GM12878 (cell line): ENCODE measurements at regions not wholly inside any gene's neighbourhood (a gene's known extent, or its start where the extent isn't known, plus 50 kb on each side); places are given as distances from the start of the nearest gene placed in this dataset.

ENCODE experiments used
- ATAC-seq: fragments of 200-7000 bp; cut with Tn5 transposase; 3 replicates; pipeline ENCODE4 v1.9.1; 2020; ENCODE audit warnings: mild to moderate bottlenecking, moderate library complexity
- BruUV-seq: library from RNA; stranded (reverse); fragments of 400-500 nt; replicated peaks from 2 replicates; lab custom pipeline; 2021; lab: Mats Ljungman, UMichigan
- CTCF ChIA-PET: fragments of 300-600 bp; sonication (Branson Sonifier 250); formaldehyde crosslinking; extraction: SDS; loops from one replicate; lab custom pipeline; 2021; ENCODE audit warnings: inconsistent platforms; lab: Yijun Ruan, JAX
- POLR2A ChIA-PET: fragments of 350-600 bp; formaldehyde crosslinking; extraction: SDS; loops from one replicate; lab custom pipeline; 2021; ENCODE audit warnings: inconsistent platforms; lab: Charles Lee
- RAD21 ChIA-PET: fragments of 300-600 bp; sonication (Branson Sonifier 250); formaldehyde crosslinking; loops from one replicate; lab custom pipeline; 2023; ENCODE audit warnings: antibody characterized with exemption; ENCODE audit not compliant: unreplicated experiment; lab: Charles Lee
- SMC1A ChIA-PET: fragments of 300-600 bp; sonication (Branson Sonifier 250); formaldehyde crosslinking; loops from one replicate; lab custom pipeline; 2023; ENCODE audit not compliant: unreplicated experiment, uncharacterized antibody; lab: Charles Lee
- DNase-seq: peaks from one replicate; pipeline ENCODE4 v3.0.0-alpha.2; 2011; ENCODE audit warnings: low read depth, low spot score
- FAIRE-seq: peaks from 3 replicates; lab custom pipeline; 2011; peaks lifted over from hg19 to GRCh38; lab: Jason Lieb, UNC
- H2AFZ ChIP-seq: 2 replicates; pipeline ENCODE4 v1.6.0; 2011; ENCODE audit warnings: low read depth, low read length, control low read depth; ENCODE audit not compliant: control insufficient read depth
- H3K27ac ChIP-seq: 2 replicates; pipeline ENCODE4 v1.5.1; 2011; ENCODE audit warnings: control low read depth; ENCODE audit not compliant: control insufficient read depth, insufficient read depth
- H3K27me3 ChIP-seq, 2 experiments: replicated peaks in 1 of 2; 2 replicates each; pipeline versions ENCODE4 v1.6.0 to v1.6.1; 2011; ENCODE audit warnings: low read length in 1 of 2; ENCODE audit not compliant: control insufficient read depth in 2 of 2, insufficient read depth in 2 of 2
- H3K36me3 ChIP-seq, 2 experiments: 2 replicates each; pipeline ENCODE4 v1.5.1; 2011; ENCODE audit warnings: low read length in 1 of 2; ENCODE audit not compliant: control insufficient read depth in 2 of 2, insufficient read depth in 2 of 2
- H3K4me1 ChIP-seq: 2 replicates; pipeline ENCODE4 v1.6.1; 2011; ENCODE audit warnings: mild to moderate bottlenecking, low read length, moderate library complexity, mixed read lengths; ENCODE audit not compliant: control insufficient read depth, insufficient read depth
- H3K4me2 ChIP-seq: 2 replicates; pipeline ENCODE4 v1.6.0; 2011; ENCODE audit warnings: control low read depth; ENCODE audit not compliant: control insufficient read depth, insufficient read depth
- H3K4me3 ChIP-seq: fragments of 200-600 bp; sonication (generic); 2 replicates; pipeline ENCODE4 v1.5.1; 2016
- H3K79me2 ChIP-seq: 2 replicates; pipeline ENCODE4 v1.6.0; 2011; ENCODE audit warnings: low read length; ENCODE audit not compliant: control insufficient read depth, insufficient read depth
- H3K9ac ChIP-seq: 2 replicates; pipeline ENCODE4 v1.8.0; 2011; ENCODE audit warnings: low read length, control low read depth, mixed read lengths; ENCODE audit not compliant: control insufficient read depth, insufficient read depth
- H3K9me3 ChIP-seq: replicated peaks from 3 replicates; pipeline ENCODE4 v1.5.1; 2011; ENCODE audit warnings: mild to moderate bottlenecking, low read length; ENCODE audit not compliant: control insufficient read depth, insufficient read depth
- H4K20me1 ChIP-seq: 2 replicates; pipeline ENCODE4 v1.6.0; 2011; ENCODE audit not compliant: control insufficient read depth, insufficient read depth
- BHLHE40 ChIP-seq, 2 experiments: fragments of 450-650 bp in 1 of 2; IDR thresholded peaks; 2 replicates each; pipeline ENCODE4 v1.6.1; 2011 to 2017; ENCODE audit warnings: low read depth in 2 of 2, borderline replicate concordance in 1 of 2, improper control_type of control experiment in 1 of 2, low read length in 1 of 2, mild to moderate bottlenecking in 1 of 2
- CHD2 ChIP-seq: IDR thresholded peaks from 2 replicates; pipeline ENCODE4 v1.6.1; 2011; ENCODE audit warnings: low read depth, low read length, improper control_type of control experiment, borderline replicate concordance
- HDAC6 ChIP-seq: fragments of 200-600 bp; sonication (generic); IDR thresholded peaks from one replicate; pipeline ENCODE4 v1.8.0; 2017; ENCODE audit warnings: antibody characterized with exemption; ENCODE audit not compliant: unreplicated experiment
- IKZF1 ChIP-seq: fragments of 450-650 bp; conservative IDR thresholded peaks from 2 replicates; pipeline ENCODE4 v1.6.1; 2017; ENCODE audit warnings: antibody characterized with exemption, mild to moderate bottlenecking
- IRF4 ChIP-seq: IDR thresholded peaks from 2 replicates; pipeline ENCODE4 v1.6.1; 2011; ENCODE audit warnings: low read depth, low read length
- NR2F1 ChIP-seq: fragments of 450-650 bp; conservative IDR thresholded peaks from 2 replicates; pipeline ENCODE4 v1.6.1; 2017; ENCODE audit warnings: mild to moderate bottlenecking
- RAD51 ChIP-seq: fragments of 450-650 bp; IDR thresholded peaks from 2 replicates; pipeline ENCODE4 v1.6.1; 2016; ENCODE audit warnings: moderate library complexity, mild to moderate bottlenecking, inconsistent platforms
- SMAD1 ChIP-seq: fragments of 450-650 bp; IDR thresholded peaks from 2 replicates; pipeline ENCODE4 v1.6.1; 2018; ENCODE audit warnings: mild to moderate bottlenecking, low read depth; ENCODE audit not compliant: partially characterized antibody
- SMC3 ChIP-seq: IDR thresholded peaks from 2 replicates; pipeline ENCODE4 v1.6.1; 2011; ENCODE audit warnings: low read length, improper control_type of control experiment, borderline replicate concordance
- STAT3 ChIP-seq: IDR thresholded peaks from 2 replicates; pipeline ENCODE4 v1.6.1; 2011; ENCODE audit warnings: low read depth, low read length, improper control_type of control experiment
- TBL1XR1 ChIP-seq: IDR thresholded peaks from 2 replicates; pipeline ENCODE4 v1.6.1; 2012; ENCODE audit warnings: low read depth, low read length, improper control_type of control experiment
- TCF3 ChIP-seq: IDR thresholded peaks from 2 replicates; pipeline ENCODE4 v1.6.1; 2012; ENCODE audit warnings: low read depth, mild to moderate bottlenecking, low read length, borderline replicate concordance; ENCODE audit not compliant: insufficient read depth
- ZNF384 ChIP-seq: IDR thresholded peaks from 2 replicates; pipeline ENCODE4 v1.6.1; 2012; ENCODE audit warnings: low read depth, mild to moderate bottlenecking, low read length, improper control_type of control experiment, borderline replicate concordance
- ZNF622 ChIP-seq: fragments of 450-650 bp; IDR thresholded peaks from 2 replicates; pipeline ENCODE4 v1.6.1; 2017; ENCODE audit warnings: mild to moderate bottlenecking, inconsistent platforms
- WGBS: methylation state at CpG from one replicate; pipeline ENCODE4 v1.1.6; 2016; ENCODE audit warnings: low lambda C conversion rate; ENCODE audit not compliant: insufficient replicate concordance, insufficient coverage; ENCODE audit errors: missing lambda C conversion rate; 5-methylcytosine and 5-hydroxymethylcytosine counted together
- in situ Hi-C: fragments of 300-500 bp; cut with MboI; formaldehyde crosslinking; loops from 9 replicates; pipeline ENCODE4 v1.14.3; 2018; ENCODE audit warnings: mixed read lengths
- intact Hi-C: fragments of 100-400 bp; cut with micrococcal nuclease; formaldehyde crosslinking; loops from one replicate; pipeline ENCODE4 v1.14.2; 2022; ENCODE audit not compliant: unreplicated experiment
- TF ChIP-seq, protein P1 (sequence below): IDR thresholded peaks from 2 replicates; pipeline ENCODE4 v1.6.1; 2011; ENCODE audit warnings: mild to moderate bottlenecking, low read depth, low read length, moderate library complexity; ENCODE audit not compliant: insufficient replicate concordance
- TF ChIP-seq, protein P2 (sequence below): IDR thresholded peaks from 2 replicates; pipeline ENCODE4 v1.6.1; 2012; ENCODE audit warnings: low read length, inconsistent platforms
- TF ChIP-seq, protein P3 (sequence below): fragments of 450-650 bp; IDR thresholded peaks from 2 replicates; pipeline ENCODE4 v1.6.1; 2017; ENCODE audit warnings: mild to moderate bottlenecking, low read depth, inconsistent platforms; ENCODE audit not compliant: poor library complexity, severe bottlenecking

DNA sequence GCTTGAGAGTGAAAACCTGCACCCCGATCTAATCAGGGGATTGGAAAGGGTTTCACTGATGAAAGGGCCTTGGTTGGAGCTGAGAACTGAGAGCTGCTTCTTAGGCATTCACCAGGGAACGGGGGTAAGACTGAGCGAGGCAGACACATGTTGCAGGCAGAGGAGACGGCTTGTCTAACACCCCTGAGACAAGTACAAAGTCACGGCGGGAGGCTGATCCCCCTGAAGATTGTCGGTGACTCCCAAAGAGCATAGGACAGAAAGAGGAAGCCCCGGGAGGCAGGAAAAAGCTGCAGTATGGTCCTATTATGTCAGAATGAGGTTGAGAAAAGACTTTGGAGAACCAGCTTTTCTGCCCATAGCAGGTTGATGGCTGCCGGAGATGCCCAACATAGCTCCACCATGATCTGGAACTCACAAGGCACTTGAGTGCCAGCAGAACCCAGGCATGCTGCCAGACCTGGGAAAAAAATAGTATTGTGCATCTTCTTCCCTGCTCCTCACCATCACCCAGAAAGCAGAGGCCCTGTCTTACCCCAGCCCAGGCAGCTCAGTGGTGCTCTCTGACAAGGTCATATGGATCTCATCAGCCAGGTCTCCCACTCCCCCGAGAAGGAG, 463.9 kb upstream of the PROX1 start:
- WGBS = 16% methylated on average over 10 of the region's 10 CpGs
- TF ChIP-seq HDAC6 (no peak), SMC3 (no peak), NR2F1 (no peak), SMAD1 (no peak), CHD2 (no peak), RAD51 (no peak), IKZF1 (no peak), ZNF384 (no peak), ZNF622 (no peak), IRF4 (no peak), TCF3 (no peak), STAT3 (no peak), TBL1XR1 (no peak), BHLHE40 (IDR thresholded peaks at IDR 0.05; ENCODE audit: borderline replicate concordance in 1 of 2, low read depth in 2 of 2, low read length in 1 of 2) (no peak)
- TF ChIP-seq, protein P1, sequence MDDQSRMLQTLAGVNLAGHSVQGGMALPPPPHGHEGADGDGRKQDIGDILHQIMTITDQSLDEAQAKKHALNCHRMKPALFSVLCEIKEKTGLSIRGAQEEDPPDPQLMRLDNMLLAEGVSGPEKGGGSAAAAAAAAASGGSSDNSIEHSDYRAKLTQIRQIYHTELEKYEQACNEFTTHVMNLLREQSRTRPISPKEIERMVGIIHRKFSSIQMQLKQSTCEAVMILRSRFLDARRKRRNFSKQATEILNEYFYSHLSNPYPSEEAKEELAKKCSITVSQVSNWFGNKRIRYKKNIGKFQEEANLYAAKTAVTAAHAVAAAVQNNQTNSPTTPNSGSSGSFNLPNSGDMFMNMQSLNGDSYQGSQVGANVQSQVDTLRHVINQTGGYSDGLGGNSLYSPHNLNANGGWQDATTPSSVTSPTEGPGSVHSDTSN = no peak
- TF ChIP-seq, protein P2, sequence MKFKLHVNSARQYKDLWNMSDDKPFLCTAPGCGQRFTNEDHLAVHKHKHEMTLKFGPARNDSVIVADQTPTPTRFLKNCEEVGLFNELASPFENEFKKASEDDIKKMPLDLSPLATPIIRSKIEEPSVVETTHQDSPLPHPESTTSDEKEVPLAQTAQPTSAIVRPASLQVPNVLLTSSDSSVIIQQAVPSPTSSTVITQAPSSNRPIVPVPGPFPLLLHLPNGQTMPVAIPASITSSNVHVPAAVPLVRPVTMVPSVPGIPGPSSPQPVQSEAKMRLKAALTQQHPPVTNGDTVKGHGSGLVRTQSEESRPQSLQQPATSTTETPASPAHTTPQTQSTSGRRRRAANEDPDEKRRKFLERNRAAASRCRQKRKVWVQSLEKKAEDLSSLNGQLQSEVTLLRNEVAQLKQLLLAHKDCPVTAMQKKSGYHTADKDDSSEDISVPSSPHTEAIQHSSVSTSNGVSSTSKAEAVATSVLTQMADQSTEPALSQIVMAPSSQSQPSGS = no peak
- TF ChIP-seq, protein P3, sequence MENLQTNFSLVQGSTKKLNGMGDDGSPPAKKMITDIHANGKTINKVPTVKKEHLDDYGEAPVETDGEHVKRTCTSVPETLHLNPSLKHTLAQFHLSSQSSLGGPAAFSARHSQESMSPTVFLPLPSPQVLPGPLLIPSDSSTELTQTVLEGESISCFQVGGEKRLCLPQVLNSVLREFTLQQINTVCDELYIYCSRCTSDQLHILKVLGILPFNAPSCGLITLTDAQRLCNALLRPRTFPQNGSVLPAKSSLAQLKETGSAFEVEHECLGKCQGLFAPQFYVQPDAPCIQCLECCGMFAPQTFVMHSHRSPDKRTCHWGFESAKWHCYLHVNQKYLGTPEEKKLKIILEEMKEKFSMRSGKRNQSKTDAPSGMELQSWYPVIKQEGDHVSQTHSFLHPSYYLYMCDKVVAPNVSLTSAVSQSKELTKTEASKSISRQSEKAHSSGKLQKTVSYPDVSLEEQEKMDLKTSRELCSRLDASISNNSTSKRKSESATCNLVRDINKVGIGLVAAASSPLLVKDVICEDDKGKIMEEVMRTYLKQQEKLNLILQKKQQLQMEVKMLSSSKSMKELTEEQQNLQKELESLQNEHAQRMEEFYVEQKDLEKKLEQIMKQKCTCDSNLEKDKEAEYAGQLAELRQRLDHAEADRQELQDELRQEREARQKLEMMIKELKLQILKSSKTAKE = no peak
- DNase-seq = no peak
- RAD21 ChIA-PET = no interaction called here
- Histone ChIP-seq H3K9ac (no peak overlapping the region), H3K79me2 (no peaks in the 10 kb centered on the region), H3K4me1 (no peaks in the 10 kb centered on the region), H3K4me2 (no peak overlapping the region), H2AFZ (no peak overlapping the region), H3K4me3 (no peak overlapping the region), H3K27ac (no peak overlapping the region), H4K20me1 (no peaks in the 10 kb centered on the region), H3K36me3 (no peaks in the 10 kb centered on the region), H3K9me3 (no peaks in the 10 kb centered on the region), H3K27me3 (no peaks in the 10 kb centered on the region; a peak in 1 of 4 replicates)
- BruUV-seq = no TSS peak
- FAIRE-seq = no peak
- SMC1A ChIA-PET = no interaction called here
- CTCF ChIA-PET = no interaction called here
- in situ Hi-C loops = no loop called here
- intact Hi-C loops = no loop called here
- no peak for ATAC-seq
- POLR2A ChIA-PET = no interaction called here
